Colonic mucosa (tissue), 4 donors: ENCODE measurements at regions not wholly inside any gene's neighbourhood (a gene's known extent, or its start where the extent isn't known, plus 50 kb on each side); places are given as distances from the start of the nearest gene placed in this dataset.

Experiments
- DNase-seq: peaks from one replicate; pipeline ENCODE4 v3.0.0-alpha.2; 2020
- H3K27ac ChIP-seq: fragments of 200-600 bp; one replicate; pipeline ENCODE4 v1.8.0; 2021
- H3K27me3 ChIP-seq: fragments of 200-600 bp; one replicate; pipeline ENCODE4 v1.8.0; 2021
- H3K36me3 ChIP-seq: fragments of 200-600 bp; one replicate; pipeline ENCODE4 v1.8.0; 2021
- H3K4me1 ChIP-seq: fragments of 200-600 bp; one replicate; pipeline ENCODE4 v1.8.0; 2021; ENCODE audit warnings: mild to moderate bottlenecking
- H3K4me3 ChIP-seq: fragments of 200-600 bp; one replicate; pipeline ENCODE4 v1.8.0; 2021
- H3K9ac ChIP-seq, 2 donors: one replicate each; pipeline ENCODE4 v1.7.0; 2013; ENCODE audit warnings: control low read depth in 2 of 2, low read depth in 2 of 2, low read length in 2 of 2
- H3K9me3 ChIP-seq: fragments of 200-600 bp; one replicate; pipeline ENCODE4 v1.8.0; 2021
- CTCF ChIP-seq: fragments of 200-600 bp; IDR thresholded peaks from one replicate; pipeline ENCODE4 v1.8.0; 2022; ENCODE audit warnings: antibody characterized with exemption, mild to moderate bottlenecking
- intact Hi-C: fragments of 100-400 bp; cut with DNase I; formaldehyde crosslinking; loops from one replicate; pipeline ENCODE4 v1.14.1; 2022
- donor health status: healthy.
- donor health status: DM: no; HTN: no; CAD: no.
- donor health status: DM: no; HTN: no; CAD: no.

GRCh38 chrX:138034136-138034535 is 468.2 kb downstream of the ZIC3 start:
- H3K27ac ChIP-seq = no peak overlapping the region
- no peaks in the 10 kb centered on the region for H3K9me3 ChIP-seq
- H3K9ac ChIP-seq = no peak overlapping the region
- H3K36me3 ChIP-seq = no peaks in the 10 kb centered on the region
- no peaks in the 10 kb centered on the region for H3K4me1 ChIP-seq
- H3K4me3 ChIP-seq = no peak overlapping the region
- TF ChIP-seq CTCF = no peak
- H3K27me3 ChIP-seq = no peaks in the 10 kb centered on the region
- no peak for DNase-seq
- intact Hi-C loops = no loop called here

- H3K36me3 ChIP-seq = no peaks in the 10 kb centered on the region
- no peaks in the 10 kb centered on the region for H3K4me1 ChIP-seq
- H3K27me3 ChIP-seq = no peaks in the 10 kb centered on the region
- intact Hi-C loops = no loop called here
- no peaks in the 10 kb centered on the region for H3K9me3 ChIP-seq
- no peak overlapping the region for H3K27ac ChIP-seq
- TF ChIP-seq CTCF = no peak
- no peak overlapping the region for H3K9ac ChIP-seq
- H3K4me3 ChIP-seq = no peak overlapping the region
- DNase-seq = no peak
These were observed 471.6 kb downstream of the ZIC3 start for GRCh38 chrX:138037548-138037947.

- TF ChIP-seq CTCF = no peak
- no peak for DNase-seq
- intact Hi-C loops = no loop called here
These were observed 492.0 kb downstream of the ZIC3 start for GRCh38 chrX:138057883-138058282.

GRCh38 chrX:138058931-138059330 is 493.0 kb downstream of the ZIC3 start:
- no peak for DNase-seq
- Histone ChIP-seq H3K9ac (no peak overlapping the region), H3K9me3 (no peaks in the 10 kb centered on the region), H3K4me3 (no peak overlapping the region), H3K36me3 (no peaks in the 10 kb centered on the region), H3K27ac (no peak overlapping the region), H3K4me1 (no peaks in the 10 kb centered on the region), H3K27me3 (no peaks in the 10 kb centered on the region)
- TF ChIP-seq CTCF = no peak
- intact Hi-C loops = no loop called here

More at GRCh38 chrX:138057883-138058282, 492.0 kb downstream of the ZIC3 start:
- H3K27ac ChIP-seq = no peak overlapping the region
- H3K9me3 ChIP-seq = no peaks in the 10 kb centered on the region
- H3K9ac ChIP-seq = no peak overlapping the region
- no peaks in the 10 kb centered on the region for H3K27me3 ChIP-seq
- no peaks in the 10 kb centered on the region for H3K4me1 ChIP-seq
- H3K4me3 ChIP-seq = no peak overlapping the region
- no peaks in the 10 kb centered on the region for H3K36me3 ChIP-seq

- Histone ChIP-seq H3K36me3 (no peaks in the 10 kb centered on the region), H3K9ac (no peak overlapping the region), H3K9me3 (no peaks in the 10 kb centered on the region), H3K27ac (no peak overlapping the region), H3K27me3 (no peaks in the 10 kb centered on the region), H3K4me3 (no peak overlapping the region), H3K4me1 (no peaks in the 10 kb centered on the region)
- no peak for TF ChIP-seq CTCF
- intact Hi-C loops = no loop called here
- no peak for DNase-seq
These were observed 501.5 kb downstream of the ZIC3 start for GRCh38 chrX:138067415-138067814.

- intact Hi-C loops = no loop called here
- Histone ChIP-seq H3K4me1 (no peaks in the 10 kb centered on the region), H3K27me3 (no peaks in the 10 kb centered on the region), H3K9ac (no peak overlapping the region), H3K4me3 (no peak overlapping the region), H3K36me3 (no peaks in the 10 kb centered on the region), H3K9me3 (no peaks in the 10 kb centered on the region), H3K27ac (no peak overlapping the region)
- no peak for TF ChIP-seq CTCF
- DNase-seq = no peak
These were observed 507.7 kb downstream of the ZIC3 start for GRCh38 chrX:138073626-138074025.
